ENCODE measurements at regions not wholly inside any gene's neighbourhood (a gene's known extent, or its start where the extent isn't known, plus 50 kb on each side); places are given as distances from the start of the nearest gene placed in this dataset.
A peak's percentile ranks its signal among the peaks of the same experiment; 100 is the strongest.

DNA sequence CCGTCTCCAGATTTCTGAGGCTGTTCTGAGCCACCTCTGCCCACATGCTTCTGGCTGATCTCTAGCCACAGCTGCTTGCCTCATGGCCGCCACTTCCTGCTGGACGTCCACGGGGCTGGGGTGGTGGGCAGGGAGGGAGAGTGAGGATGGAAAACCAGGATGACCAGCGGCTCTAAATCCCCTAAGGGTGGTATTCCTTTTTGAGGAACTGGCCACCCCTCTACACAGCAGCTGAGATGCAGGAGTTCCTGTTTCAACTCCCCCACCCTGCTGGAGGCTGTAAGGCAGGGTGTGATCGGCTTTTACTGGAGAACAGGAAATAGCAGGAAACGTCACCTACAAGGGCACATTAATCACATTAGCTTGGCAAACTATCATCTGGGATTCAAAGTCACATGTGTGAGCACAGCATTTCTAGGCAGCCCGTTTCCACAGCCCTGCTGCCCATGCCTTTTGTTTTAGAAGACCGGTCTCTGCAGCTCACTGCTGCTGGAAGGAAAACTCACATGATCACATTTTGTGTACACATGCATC, 181.6 kb upstream of the ECI2 start:
- peak; percentile 96 for DNase-seq

DNA sequence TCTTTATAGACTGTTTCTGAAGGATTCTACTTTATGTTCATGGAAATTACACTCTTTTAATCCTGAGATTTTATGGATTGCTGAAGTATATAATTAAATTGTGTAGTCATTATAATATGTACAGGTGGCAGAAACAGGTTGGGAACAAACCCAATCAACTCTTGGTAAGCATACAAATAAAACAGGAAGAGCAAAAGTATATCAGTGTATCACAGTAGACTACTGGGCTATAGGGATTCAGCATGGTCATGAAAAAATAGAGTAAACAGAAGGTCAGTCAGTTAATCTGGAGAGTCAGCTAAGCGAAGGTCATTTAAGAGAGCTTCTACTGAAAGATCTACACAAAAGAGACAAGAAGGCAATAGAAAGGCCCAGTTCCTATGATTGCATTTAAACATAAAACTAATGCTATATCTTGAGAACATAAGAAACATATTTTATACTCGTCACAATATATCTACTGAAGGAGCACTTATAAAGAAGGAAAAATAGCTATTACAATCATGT, 178.9 kb upstream of the ECI2 start:
- DNase-seq = no peak

DNA sequence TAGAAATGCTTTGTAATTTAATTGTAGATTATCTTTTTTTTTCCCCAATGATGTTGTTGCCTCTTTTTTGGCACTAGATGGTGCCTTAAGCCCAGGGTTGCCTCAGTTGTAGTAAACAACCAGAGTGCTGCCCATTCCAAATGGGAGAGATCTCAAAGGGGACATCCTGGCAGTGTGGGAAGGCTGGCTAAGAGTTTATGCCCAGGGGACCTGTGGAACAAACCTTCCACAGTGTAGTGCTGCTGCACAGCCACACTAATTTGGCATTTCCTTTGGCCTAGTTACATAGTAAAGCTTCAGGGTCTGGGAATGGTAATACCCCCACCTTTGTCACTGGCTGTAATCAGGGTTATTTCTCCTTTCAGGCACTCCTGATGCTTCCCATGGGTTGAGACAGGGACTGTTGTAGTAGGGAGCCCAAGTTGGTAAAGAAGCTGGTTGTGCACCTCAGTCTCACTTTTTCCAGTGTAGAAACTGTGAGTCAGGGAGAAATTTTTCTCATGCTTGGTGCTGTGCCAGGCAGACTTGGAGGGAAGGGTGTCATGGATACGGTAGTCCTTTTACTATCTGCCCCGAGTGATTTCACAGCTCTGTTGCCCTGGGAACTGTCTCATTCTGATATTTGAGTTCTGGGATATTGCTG, 177.8 kb upstream of the ECI2 start:
- DNase-seq = peak; percentile 56

DNA sequence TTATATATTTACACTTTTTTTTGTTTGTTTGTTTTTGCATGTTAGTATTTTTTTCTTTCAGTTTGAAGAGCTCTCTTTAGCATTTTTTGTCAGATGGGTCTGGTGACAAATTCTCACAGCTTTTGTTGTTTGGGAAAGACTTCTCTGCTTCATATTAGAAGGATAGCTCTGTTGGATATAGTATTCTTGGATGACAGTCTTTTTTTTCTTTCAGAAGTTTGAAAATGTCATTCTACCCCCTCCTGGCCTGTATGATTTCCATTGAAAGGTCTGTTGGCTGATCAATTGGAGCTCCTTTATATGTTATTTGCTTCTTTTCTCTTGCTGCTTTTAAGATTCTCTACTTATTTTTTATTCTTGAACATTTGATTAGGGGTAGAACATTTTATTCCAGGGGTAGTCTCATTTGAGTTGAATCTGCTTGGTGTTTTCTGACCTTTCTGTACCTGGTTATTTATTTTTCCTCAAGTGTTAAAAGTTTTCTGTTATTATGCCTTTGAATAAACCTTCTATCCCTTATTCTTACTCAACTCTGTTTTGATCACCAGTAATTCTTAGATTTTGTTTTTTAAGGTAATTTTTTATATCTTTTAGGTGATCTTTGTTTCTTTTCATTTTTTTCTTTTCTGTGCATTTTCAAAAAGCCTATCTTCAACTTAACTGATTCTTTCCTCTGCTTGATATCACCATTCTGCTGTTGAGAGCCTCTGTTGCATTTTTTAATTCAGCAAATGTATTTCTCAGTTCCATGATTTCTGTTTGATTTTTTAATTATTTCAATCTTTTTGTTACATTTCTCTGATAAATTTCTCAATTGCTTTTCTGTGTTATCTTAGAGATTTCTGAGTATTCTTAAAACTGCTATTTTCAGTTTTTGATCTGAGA, 176.8 kb upstream of the ECI2 start:
- DNase-seq = no peak

DNA sequence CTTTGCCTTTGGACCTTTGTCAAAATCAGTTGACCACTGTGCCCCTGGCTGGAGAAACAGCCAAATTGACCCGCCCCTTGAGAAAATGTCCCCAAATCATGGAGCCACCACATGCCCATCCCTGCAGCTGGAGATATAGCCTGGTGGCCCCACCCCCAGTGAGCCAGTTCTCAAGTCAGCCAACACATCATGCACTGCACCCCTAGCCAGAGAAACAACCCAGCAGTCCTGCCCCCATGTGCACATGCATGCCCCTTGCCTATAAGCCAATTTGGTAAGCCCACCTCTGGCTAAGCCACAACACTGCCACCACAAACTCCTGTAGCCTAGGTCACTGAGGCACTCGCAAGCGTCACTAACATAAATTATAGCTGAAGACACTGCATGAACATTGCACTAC, 174.2 kb upstream of the ECI2 start:
- no peak for DNase-seq

DNA sequence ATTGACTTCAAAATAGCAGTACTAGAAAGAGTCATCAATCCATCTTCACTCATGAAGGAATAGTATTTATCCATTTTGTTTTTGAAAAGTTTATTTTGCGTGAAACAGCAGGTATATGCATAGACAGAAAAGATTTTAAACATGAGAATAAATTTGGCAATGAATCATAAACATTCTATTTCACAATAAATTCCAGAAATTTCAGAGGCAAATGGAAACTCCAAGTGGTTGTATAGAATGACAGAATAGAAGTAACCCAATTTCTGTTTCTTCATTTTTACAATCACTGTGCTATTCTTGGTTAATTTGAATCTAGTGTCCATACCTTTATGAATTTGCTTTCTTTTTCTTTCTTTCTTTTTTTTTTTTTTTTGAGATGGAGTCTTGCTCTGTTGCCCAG, 173.0 kb upstream of the ECI2 start:
- DNase-seq = peak; percentile 40

DNA sequence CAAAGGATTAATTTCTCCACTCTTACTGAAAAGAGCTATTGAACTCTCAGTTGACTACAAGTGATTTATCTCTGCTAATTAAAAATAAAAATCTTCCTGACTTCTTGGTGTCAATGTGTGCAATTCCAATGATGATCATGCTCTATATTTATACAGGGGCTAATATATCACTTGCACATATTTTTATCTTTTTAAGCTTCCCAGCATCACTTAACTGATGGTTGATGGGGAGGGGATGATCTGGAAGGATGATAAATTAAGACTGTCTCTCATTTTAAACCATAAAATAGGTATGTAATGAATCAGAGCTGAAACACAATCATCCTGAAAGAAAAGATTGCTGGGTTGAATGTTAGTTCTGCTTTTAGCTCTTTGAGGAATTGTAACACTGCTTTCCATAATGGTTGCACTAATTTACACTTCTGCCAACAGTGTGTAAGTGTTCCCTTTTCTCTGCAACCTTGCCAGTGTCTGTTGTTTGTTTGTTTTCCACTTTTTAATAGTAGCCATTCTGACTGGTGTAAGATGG, 169.6 kb upstream of the ECI2 start:
- no peak for DNase-seq

DNA sequence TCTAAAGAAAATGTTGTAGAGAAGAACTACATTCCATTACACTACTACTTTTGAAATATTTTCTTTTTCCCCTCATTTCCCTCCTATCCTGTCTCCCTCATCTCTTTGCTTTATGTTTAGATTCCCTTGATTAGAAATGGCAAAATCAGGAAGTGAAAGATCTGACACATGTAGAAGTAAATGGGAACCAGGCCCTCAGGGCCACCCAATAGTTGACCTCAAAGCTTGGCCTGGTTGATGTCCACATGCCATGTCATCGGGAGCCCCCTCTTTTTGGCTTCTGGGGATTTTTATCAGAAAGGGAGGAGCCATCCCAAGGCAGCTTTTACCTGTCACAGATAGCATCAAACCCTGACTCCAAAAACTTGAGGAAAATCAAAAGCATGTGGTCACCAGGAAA, 168.3 kb upstream of the ECI2 start:
- DNase-seq = peak; percentile 74

DNA sequence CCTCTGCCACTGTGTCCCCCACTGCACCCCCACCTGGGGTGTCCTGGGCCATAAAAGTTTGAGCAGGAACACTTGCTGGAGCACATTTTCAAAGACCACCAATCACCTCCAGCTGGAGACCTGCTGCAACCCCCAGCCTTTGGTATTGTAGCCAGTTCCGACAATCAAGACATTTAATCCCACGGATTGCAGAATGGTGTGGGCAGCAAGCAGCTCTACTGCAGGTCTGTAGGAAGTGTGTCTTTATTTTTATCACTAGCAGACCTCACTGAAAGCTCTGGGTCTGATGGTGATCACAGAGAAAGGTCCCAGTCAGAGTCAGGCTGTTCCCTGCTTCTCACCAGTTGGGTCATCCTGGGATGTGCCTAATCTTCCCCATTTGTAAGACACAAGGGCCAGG, 167.1 kb upstream of the ECI2 start:
- DNase-seq = no peak

DNA sequence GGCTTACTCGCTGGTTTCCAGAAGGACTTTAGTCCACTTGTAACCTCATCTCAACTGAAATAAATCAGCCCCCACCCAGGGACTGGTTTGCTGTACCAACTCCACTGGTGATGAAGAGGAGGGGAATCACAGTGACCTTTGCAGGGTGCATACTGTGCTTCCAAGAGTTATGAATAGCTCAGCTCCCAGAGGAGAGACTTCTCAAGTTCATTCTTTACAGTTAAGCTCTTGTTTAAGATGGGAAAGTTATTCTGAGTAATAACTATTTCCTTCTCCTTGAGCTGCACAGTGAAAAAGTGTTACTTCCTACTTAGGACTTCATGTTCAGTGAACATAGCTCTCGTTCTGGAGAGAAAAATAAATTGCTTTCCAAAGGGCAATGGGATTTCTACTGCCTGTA, 166.5 kb upstream of the ECI2 start:
- DNase-seq = peak; percentile 56

DNA sequence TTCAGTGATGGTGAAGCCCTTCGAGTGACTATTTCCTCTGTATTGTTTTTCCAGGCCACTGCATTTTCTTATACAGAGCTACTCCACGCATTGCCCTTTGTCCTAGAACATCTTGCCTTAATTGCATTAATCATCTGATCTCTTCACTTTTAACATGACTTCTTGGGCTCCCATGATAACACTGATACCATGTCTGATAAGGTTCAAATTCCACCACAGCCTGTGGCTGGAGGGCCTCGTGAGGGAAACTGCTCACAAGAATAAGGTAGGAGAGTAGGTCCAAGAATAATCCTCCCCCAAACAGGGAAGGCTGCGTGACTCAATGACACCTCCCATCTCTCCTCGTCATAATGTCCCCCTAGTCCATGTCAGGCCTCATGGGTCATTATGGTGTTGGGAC, 165.5 kb upstream of the ECI2 start:
- no peak for DNase-seq

DNA sequence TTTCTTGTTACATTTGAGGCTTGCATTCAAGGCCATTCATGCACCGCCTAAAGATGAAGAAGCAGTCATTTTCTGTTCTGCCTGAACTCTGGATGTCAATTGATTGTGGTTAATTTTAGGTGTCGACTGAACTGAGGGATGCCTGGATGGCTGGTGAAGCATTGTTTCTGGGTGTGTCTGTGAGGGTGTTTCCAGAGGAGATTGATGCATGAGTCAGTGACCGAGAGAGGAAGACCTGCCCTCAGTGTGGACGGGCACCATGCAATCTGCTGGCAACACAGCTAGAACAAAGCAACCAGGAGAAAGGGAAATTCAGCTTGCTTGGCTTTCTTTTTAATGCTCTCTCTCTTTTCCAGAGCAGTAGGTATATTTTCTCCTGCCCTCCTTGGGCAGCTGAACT, 164.1 kb upstream of the ECI2 start:
- DNase-seq = no peak

DNA sequence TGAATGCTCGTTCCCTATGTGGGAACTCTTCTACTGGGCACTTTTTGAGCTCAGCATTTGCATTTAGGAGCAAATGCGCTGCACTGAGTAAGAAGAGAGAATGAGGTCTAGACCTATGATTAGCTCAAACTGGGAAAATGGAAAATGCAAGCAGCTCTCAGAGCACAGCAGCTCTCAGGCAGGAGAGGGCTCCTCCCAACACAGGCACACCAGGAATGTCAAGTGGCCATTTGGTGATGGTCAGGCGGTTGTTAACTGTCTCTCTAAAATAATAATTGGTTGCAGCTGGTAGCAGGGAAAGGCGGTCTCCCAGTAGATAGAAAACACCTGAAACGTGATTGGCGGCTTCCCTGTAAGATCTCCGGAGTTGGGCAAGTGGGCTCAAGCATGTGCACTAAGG, 162.0 kb upstream of the ECI2 start:
- DNase-seq = no peak

DNA sequence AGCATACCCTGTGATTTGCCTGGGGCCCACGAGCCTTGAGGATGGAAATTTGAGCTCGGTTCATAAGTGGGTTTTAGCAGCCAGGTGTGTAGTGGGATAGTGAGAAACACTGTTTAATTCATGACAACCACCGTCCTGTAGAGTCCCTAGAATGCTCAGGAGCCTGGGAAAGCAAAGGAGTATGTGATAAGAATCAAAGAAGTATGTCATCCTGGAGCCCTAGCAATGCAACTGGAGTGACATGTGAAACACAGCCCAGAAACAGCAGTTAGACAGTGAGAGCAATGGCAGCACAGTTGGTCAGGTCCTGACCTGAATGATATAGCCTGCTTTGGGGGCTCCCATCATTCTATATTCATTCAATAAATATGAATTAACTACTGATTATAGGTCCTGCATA, 161.2 kb upstream of the ECI2 start:
- no peak for DNase-seq

DNA sequence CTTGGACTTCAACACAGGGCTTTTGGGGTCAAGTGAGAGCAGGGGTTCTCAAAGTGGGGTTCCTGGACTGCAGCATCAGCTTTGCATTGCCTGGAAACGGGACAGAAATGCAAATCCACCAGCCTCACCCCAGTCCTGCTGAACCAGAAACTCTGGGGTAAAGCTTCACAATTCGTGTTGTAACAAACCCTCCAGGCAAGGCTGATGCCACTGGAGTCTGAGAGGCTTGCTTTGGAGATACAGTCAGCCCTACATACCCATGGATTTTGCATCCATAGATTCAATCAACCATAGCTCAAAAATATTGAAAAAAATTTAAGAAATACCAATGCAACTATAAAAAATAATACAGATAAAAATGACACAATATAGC, 160.4 kb upstream of the ECI2 start:
- DNase-seq = no peak

DNA sequence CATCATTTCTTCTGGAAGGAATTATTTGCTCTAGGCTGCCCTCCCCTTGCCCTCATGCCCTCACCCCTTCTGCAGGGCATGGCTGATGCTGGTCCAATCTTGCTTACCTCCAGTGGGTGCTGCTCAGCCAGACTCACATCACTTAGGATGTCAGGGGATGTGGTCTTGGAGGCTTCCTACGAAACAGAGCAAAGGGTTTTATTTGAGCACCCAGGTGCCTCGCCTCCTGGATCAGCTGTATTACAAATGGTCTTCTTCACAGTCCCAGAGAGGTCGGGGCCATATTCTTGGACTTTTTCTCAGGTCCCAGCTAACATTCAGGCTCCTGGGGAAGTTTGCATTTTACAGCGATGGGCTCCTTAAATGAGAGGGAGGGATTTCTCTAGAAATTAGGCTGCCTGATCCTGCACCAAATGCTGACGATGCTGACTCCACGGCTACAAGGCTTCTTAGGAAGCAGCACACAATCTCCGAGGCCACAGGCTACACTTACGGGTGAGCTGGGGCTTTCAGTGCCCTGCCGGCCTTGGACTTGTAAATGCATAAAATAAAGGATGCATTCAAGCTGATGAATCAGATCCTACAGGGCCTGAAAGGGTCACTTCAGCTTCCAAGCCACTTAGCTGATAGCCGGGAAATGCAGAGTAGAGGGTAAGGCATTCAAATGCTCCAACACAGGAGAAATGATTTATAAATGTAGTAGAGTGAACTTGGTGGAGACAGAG, 159.8 kb upstream of the ECI2 start:
- DNase-seq = no peak

DNA sequence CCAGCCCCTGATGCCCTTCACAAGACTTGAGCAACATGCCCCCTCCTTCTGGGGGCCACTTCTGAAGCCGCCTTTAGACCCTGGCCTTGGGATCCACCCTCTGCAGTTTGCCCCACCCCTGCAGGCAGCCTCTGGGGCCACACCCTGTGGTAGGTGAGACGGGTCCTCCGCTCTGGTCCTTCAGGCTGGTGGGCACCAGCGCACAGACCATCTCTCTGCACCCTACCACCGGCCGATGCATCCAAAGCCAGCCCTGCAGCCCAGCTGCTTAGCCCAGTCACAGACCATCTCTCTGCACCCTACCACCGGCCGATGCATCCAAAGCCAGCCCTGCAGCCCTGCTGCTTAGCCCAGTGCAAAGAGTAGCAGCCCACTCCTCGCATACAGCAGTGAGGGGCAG, 159.3 kb upstream of the ECI2 start:
- DNase-seq = no peak

DNA sequence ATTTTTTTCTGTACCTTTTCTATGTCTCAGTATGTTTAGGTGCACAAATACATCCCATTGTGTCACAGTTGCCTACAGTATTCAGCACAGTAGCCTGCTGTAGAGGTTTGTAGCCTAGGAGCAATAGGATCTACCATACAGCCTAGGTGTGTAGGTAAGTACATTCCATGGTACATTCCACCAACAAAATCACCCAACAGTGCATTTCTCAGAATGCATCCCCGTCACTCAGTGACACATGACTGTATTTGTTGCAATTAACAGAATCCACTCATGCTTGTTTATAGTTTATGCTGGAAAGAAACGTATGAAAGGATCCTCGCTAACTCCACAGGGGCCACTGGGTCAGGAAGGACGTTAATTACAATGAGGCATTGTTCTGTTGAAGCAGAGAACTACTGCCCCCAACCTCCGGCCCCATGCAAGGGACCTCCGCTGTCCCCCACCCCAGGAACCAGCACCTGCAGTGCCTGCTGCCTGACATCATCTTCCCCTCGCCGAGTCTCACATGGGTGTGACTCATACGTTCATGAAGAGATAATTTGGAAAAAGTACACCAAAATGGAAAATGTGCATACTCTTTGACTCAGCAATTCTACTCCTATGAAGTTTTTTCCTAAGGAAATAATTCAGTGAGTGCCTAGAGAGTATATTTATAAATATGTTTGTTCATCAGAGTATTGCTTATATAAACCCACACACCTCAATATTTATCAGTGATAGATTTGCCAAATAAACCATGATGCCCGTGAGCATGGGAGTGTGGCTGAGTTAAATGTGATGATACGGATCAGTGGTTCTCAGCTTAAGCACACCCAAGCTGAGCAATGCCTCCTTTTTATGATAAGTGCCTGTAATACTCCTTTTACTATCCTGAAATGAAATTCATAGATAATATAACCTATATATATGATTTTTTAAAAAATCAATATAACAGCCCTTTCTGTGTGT, 156.4 kb upstream of the ECI2 start:
- DNase-seq = no peak

DNA sequence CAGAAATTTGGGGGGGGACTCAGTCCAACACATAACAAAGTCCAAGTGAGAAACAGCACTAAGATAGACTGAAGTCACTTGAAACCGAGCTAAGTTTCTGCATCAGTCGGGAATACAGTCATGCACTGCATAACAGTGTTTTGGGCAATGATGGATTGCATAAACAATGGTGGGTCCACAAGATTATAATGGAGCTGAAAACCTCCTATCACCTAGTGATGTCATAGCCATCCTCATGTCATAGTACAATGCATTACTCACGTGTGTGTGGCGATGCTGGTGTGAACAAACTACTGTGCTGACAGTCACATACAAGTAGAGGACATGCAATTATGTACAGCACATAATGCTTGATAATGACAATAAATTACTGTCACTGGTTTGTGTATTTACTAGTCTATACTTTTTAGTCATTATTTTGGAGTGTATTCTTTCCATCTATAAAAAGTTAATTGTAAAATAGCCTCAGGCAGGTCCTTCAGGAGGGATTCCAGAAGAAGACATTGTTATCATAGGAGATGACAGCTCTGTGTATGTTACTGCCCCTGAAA, 154.5 kb upstream of the ECI2 start:
- no peak for DNase-seq

DNA sequence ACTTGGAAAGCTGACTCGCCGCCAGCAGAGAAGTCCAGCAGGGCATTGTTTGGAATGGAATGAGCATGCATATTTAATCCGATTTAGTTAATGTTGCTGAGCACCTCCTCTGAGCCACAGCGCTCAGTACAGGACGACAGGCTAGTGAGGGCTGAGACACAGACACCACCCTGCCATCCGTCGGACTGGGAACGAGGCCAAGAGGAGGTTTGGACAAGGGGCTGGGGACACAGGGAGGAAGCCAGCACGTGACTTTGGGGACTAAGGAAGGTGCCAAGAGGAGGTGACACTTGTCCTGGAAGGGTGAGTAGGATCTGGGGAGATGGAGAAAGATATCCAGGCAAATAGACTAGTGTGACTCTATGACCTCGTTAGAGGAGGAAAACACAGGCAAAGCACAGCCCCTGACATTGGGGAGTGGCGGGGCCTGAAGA, 152.5 kb upstream of the ECI2 start:
- DNase-seq = no peak

DNA sequence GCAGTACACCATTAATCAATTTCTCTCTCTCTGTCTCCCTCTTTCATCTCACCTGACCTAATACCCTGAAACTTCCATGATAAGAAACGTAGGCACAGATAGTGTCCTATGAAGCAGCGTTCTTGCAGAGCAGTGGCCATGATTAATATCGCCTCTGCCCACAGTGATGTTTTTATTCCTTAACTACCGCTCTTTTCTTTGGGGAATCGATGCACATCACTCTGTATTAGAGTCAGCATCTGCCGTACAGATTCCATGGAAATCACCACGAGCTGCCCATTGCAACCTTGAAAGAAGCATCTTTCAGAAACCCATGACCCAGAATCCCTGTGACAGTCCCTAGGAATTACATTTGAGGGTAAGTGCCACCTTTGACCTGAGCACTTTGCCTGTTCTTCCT, 152.0 kb upstream of the ECI2 start:
- DNase-seq = no peak

DNA sequence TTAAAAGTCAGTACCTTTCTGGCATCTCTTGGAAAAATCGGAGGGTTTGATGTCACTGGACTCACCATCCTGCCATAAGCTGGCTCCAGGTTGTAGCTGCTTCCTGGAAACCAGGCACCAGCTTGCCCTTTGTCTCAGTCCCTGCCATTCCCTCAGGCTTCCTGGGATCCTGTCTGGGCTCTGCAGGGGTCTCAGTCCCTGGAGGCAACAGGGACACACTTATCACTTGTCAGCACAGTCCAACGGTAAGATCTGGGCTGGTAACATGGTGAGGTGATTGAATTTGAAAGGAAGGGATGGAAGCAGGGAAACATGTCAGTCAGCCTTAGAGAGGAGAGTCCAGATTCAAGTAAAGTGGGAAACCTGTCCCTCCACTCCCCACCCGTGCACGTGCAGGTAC, 147.6 kb upstream of the ECI2 start:
- no peak for DNase-seq
